Activated naive CD4-positive, alpha-beta T cell treated with anti-CD3 and anti-CD28 coated beads, Interleukin-2, amount 10 ng/mL, durations not matched to agents 7 days and 5 days (primary cell): ENCODE measurements at regions not wholly inside any gene's neighbourhood (a gene's known extent, or its start where the extent isn't known, plus 50 kb on each side); places are given as distances from the start of the nearest gene placed in this dataset.

Experiments used
- CTCF ChIA-PET: fragments of 350-600 bp; sonication (Branson Sonifier 250); formaldehyde crosslinking; loops from one replicate; lab custom pipeline; 2021; ENCODE audit warnings: antibody characterized with exemption; lab: Charles Lee
- DNase-seq: peaks from one replicate; pipeline ENCODE4 v3.0.0-alpha.2; 2020
- H3K27ac Mint-ChIP-seq: one replicate; pipeline ENCODE4 v1.8.0; 2021; ENCODE audit warnings: mild to moderate bottlenecking, moderate library complexity, mixed read lengths
- H3K27me3 Mint-ChIP-seq: one replicate; pipeline ENCODE4 v1.8.0; 2021; ENCODE audit warnings: mild to moderate bottlenecking, mixed read lengths
- H3K36me3 Mint-ChIP-seq: one replicate; pipeline ENCODE4 v1.8.0; 2021; ENCODE audit warnings: mixed read lengths
- H3K4me1 Mint-ChIP-seq: one replicate; pipeline ENCODE4 v1.8.0; 2021; ENCODE audit warnings: mixed read lengths
- H3K4me3 Mint-ChIP-seq: one replicate; pipeline ENCODE4 v1.8.0; 2021; ENCODE audit warnings: mild to moderate bottlenecking, moderate library complexity, mixed read lengths
- H3K9me3 Mint-ChIP-seq: one replicate; pipeline ENCODE4 v1.8.0; 2021; ENCODE audit warnings: mixed read lengths

- H3K9me3 Mint-ChIP-seq: no peaks in the 10 kb centered on the region
- no peak for DNase-seq
- H3K4me1 Mint-ChIP-seq: no peaks in the 10 kb centered on the region
- peaks cover 17% of the 10 kb centered on the region for H3K27me3 Mint-ChIP-seq
- no peaks in the 10 kb centered on the region for H3K36me3 Mint-ChIP-seq
- CTCF ChIA-PET: no interaction called here
- no peak overlapping the region for H3K27ac Mint-ChIP-seq
- H3K4me3 Mint-ChIP-seq: no peak overlapping the region
Observed at GRCh38 chr18:51397347-51397962, 200.0 kb upstream of the MEX3C start.

- Mint-ChIP-seq H3K36me3 (no peaks in the 10 kb centered on the region), H3K4me3 (no peak overlapping the region), H3K4me1 (no peaks in the 10 kb centered on the region), H3K27ac (no peak overlapping the region), H3K27me3 (peaks cover 17% of the 10 kb centered on the region), H3K9me3 (no peaks in the 10 kb centered on the region)
- no peak for DNase-seq
- CTCF ChIA-PET: no interaction called here
Observed at GRCh38 chr18:51398104-51398503, 200.6 kb upstream of the MEX3C start.

- no peaks in the 10 kb centered on the region for H3K4me1 Mint-ChIP-seq
- DNase-seq: no peak
- H3K9me3 Mint-ChIP-seq: no peaks in the 10 kb centered on the region
- no peaks in the 10 kb centered on the region for H3K36me3 Mint-ChIP-seq
- H3K4me3 Mint-ChIP-seq: no peak overlapping the region
- CTCF ChIA-PET: no interaction called here
- no peak overlapping the region for H3K27ac Mint-ChIP-seq
- peaks cover 15% of the 10 kb centered on the region for H3K27me3 Mint-ChIP-seq
Observed at GRCh38 chr18:51399491-51400122, 202.1 kb upstream of the MEX3C start.

GRCh38 chr18:51400721-51401120, 203.2 kb upstream of the MEX3C start:
- Mint-ChIP-seq H3K9me3 (no peaks in the 10 kb centered on the region), H3K27ac (no peak overlapping the region), H3K36me3 (no peaks in the 10 kb centered on the region), H3K27me3 (peaks cover 15% of the 10 kb centered on the region), H3K4me1 (no peaks in the 10 kb centered on the region), H3K4me3 (no peak overlapping the region)
- no peak for DNase-seq
- CTCF ChIA-PET: no interaction called here

- Mint-ChIP-seq H3K4me3 (no peak overlapping the region), H3K27me3 (peaks cover 13% of the 10 kb centered on the region), H3K27ac (no peak overlapping the region), H3K9me3 (no peaks in the 10 kb centered on the region), H3K36me3 (no peaks in the 10 kb centered on the region), H3K4me1 (no peaks in the 10 kb centered on the region)
- no peak for DNase-seq
- CTCF ChIA-PET: interaction anchor here (0.8 kb wide), 1 partner anchor 123 kb away, joined by 3 read pairs; no protein-coding TSS in a partner anchor
Observed at GRCh38 chr18:51401912-51402311, 204.4 kb upstream of the MEX3C start.

- Mint-ChIP-seq H3K4me3 (no peak overlapping the region), H3K27ac (no peak overlapping the region), H3K36me3 (no peaks in the 10 kb centered on the region), H3K4me1 (no peaks in the 10 kb centered on the region), H3K27me3 (peaks cover 7% of the 10 kb centered on the region), H3K9me3 (no peaks in the 10 kb centered on the region)
- no peak for DNase-seq
- CTCF ChIA-PET: no interaction called here
Observed at GRCh38 chr18:51404620-51405019, 207.1 kb upstream of the MEX3C start.

GRCh38 chr18:51405683-51406477, 208.4 kb upstream of the MEX3C start:
- Mint-ChIP-seq H3K27me3 (peaks cover 9% of the 10 kb centered on the region), H3K27ac (no peak overlapping the region), H3K9me3 (no peaks in the 10 kb centered on the region), H3K4me1 (no peaks in the 10 kb centered on the region), H3K36me3 (no peaks in the 10 kb centered on the region), H3K4me3 (no peak overlapping the region)
- CTCF ChIA-PET: no interaction called here
- no peak for DNase-seq

- CTCF ChIA-PET: no interaction called here
- Mint-ChIP-seq H3K27me3 (peaks cover 2% of the 10 kb centered on the region), H3K9me3 (no peaks in the 10 kb centered on the region), H3K4me1 (no peaks in the 10 kb centered on the region), H3K27ac (no peak overlapping the region), H3K4me3 (no peak overlapping the region), H3K36me3 (no peaks in the 10 kb centered on the region)
- DNase-seq: no peak
Observed at GRCh38 chr18:51417643-51418483, 220.4 kb upstream of the MEX3C start.

GRCh38 chr18:51425475-51425874, 228.0 kb upstream of the MEX3C start:
- Mint-ChIP-seq H3K27ac (no peak overlapping the region), H3K36me3 (no peaks in the 10 kb centered on the region), H3K27me3 (no peaks in the 10 kb centered on the region), H3K4me1 (peaks cover 1% of the 10 kb centered on the region), H3K4me3 (no peak overlapping the region), H3K9me3 (no peaks in the 10 kb centered on the region)
- no peak for DNase-seq
- CTCF ChIA-PET: no interaction called here

GRCh38 chr18:51425889-51426288, 228.4 kb upstream of the MEX3C start:
- peaks cover 3% of the 10 kb centered on the region for H3K4me1 Mint-ChIP-seq
- CTCF ChIA-PET: no interaction called here
- no peaks in the 10 kb centered on the region for H3K27me3 Mint-ChIP-seq
- H3K4me3 Mint-ChIP-seq: no peak overlapping the region
- H3K36me3 Mint-ChIP-seq: no peaks in the 10 kb centered on the region
- H3K9me3 Mint-ChIP-seq: no peaks in the 10 kb centered on the region
- no peak overlapping the region for H3K27ac Mint-ChIP-seq
- no peak for DNase-seq

GRCh38 chr18:51426996-51427395, 229.5 kb upstream of the MEX3C start:
- no peak overlapping the region for H3K4me3 Mint-ChIP-seq
- no peak for DNase-seq
- CTCF ChIA-PET: no interaction called here
- no peaks in the 10 kb centered on the region for H3K27me3 Mint-ChIP-seq
- H3K4me1 Mint-ChIP-seq: peaks cover 3% of the 10 kb centered on the region
- no peaks in the 10 kb centered on the region for H3K9me3 Mint-ChIP-seq
- no peaks in the 10 kb centered on the region for H3K36me3 Mint-ChIP-seq
- H3K27ac Mint-ChIP-seq: no peak overlapping the region

- H3K27ac Mint-ChIP-seq: no peak overlapping the region
- H3K27me3 Mint-ChIP-seq: no peaks in the 10 kb centered on the region
- no peak overlapping the region for H3K4me3 Mint-ChIP-seq
- no peak for DNase-seq
- H3K9me3 Mint-ChIP-seq: no peaks in the 10 kb centered on the region
- CTCF ChIA-PET: no interaction called here
- peaks cover 3% of the 10 kb centered on the region for H3K4me1 Mint-ChIP-seq
- no peaks in the 10 kb centered on the region for H3K36me3 Mint-ChIP-seq
Observed at GRCh38 chr18:51429644-51430043, 232.2 kb upstream of the MEX3C start.

- DNase-seq: no peak
- H3K27me3 Mint-ChIP-seq: no peaks in the 10 kb centered on the region
- no peak overlapping the region for H3K27ac Mint-ChIP-seq
- no peaks in the 10 kb centered on the region for H3K9me3 Mint-ChIP-seq
- H3K4me1 Mint-ChIP-seq: peaks cover 3% of the 10 kb centered on the region
- CTCF ChIA-PET: no interaction called here
- no peak overlapping the region for H3K4me3 Mint-ChIP-seq
- H3K36me3 Mint-ChIP-seq: no peaks in the 10 kb centered on the region
Observed at GRCh38 chr18:51430538-51430937, 233.1 kb upstream of the MEX3C start.

- CTCF ChIA-PET: no interaction called here
Observed at GRCh38 chr18:51433296-51433695, 235.8 kb upstream of the MEX3C start.

More at GRCh38 chr18:51433296-51433695, 235.8 kb upstream of the MEX3C start:
- no peak overlapping the region for H3K27ac Mint-ChIP-seq
- H3K4me1 Mint-ChIP-seq: peaks cover 15% of the 10 kb centered on the region
- H3K9me3 Mint-ChIP-seq: no peaks in the 10 kb centered on the region
- no peak for DNase-seq
- H3K36me3 Mint-ChIP-seq: no peaks in the 10 kb centered on the region
- peaks cover 12% of the 10 kb centered on the region for H3K27me3 Mint-ChIP-seq
- no peak overlapping the region for H3K4me3 Mint-ChIP-seq
